ENCODE measurements at regions not wholly inside any gene's neighbourhood (a gene's known extent, or its start where the extent isn't known, plus 50 kb on each side); places are given as distances from the start of the nearest gene placed in this dataset.

GRCh38 chr2:8513601-8514273 lies 168.1 kb upstream of the ID2 start:
- CTCF ChIA-PET: interaction anchor here (1.1 to 1.7 kb wide), 5 partner anchors 12 to 266 kb away, joined by 3 to 5 read pairs (median 3); no protein-coding TSS in a partner anchor
- TF ChIP-seq, protein P1, sequence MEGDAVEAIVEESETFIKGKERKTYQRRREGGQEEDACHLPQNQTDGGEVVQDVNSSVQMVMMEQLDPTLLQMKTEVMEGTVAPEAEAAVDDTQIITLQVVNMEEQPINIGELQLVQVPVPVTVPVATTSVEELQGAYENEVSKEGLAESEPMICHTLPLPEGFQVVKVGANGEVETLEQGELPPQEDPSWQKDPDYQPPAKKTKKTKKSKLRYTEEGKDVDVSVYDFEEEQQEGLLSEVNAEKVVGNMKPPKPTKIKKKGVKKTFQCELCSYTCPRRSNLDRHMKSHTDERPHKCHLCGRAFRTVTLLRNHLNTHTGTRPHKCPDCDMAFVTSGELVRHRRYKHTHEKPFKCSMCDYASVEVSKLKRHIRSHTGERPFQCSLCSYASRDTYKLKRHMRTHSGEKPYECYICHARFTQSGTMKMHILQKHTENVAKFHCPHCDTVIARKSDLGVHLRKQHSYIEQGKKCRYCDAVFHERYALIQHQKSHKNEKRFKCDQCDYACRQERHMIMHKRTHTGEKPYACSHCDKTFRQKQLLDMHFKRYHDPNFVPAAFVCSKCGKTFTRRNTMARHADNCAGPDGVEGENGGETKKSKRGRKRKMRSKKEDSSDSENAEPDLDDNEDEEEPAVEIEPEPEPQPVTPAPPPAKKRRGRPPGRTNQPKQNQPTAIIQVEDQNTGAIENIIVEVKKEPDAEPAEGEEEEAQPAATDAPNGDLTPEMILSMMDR (IDR thresholded peaks at IDR 0.05; ENCODE audit: control extremely low read depth, extremely low read depth, low read depth, missing control alignments): no peak
- POLR2A ChIA-PET: no interaction called here
- no peak for DNase-seq (ENCODE audit: extremely low spot score)

- TF ChIP-seq, protein P1 (IDR thresholded peaks at IDR 0.05; ENCODE audit: control extremely low read depth, extremely low read depth, low read depth, missing control alignments): no peak
- ChIA-PET POLR2A (interaction anchor here (2.1 to 2.2 kb wide), 2 partner anchors 30 to 168 kb away, joined by 6 to 9 read pairs; partner anchors contain the start of gene ID2), CTCF (interaction anchor here (1.1 to 1.7 kb wide), 4 partner anchors 17 to 267 kb away, joined by 3 to 5 read pairs (median 3); no protein-coding TSS in a partner anchor)
- DNase-seq (ENCODE audit: extremely low spot score): no peak
These were observed 167.6 kb upstream of the ID2 start for GRCh38 chr2:8514274-8514662.

GRCh38 chr2:8514796-8515758 lies 166.8 kb upstream of the ID2 start:
- TF ChIP-seq, protein P1 (IDR thresholded peaks at IDR 0.05; ENCODE audit: control extremely low read depth, extremely low read depth, low read depth, missing control alignments): no peak
- CTCF ChIA-PET: interaction anchor here (0.7 to 1.7 kb wide), 5 partner anchors 12 to 268 kb away, joined by 3 to 5 read pairs (median 3); no protein-coding TSS in a partner anchor
- DNase-seq (ENCODE audit: extremely low spot score): peak; percentile 83

GRCh38 chr2:8515864-8516533 lies 165.9 kb upstream of the ID2 start:
- CTCF ChIA-PET: interaction anchor here (0.7 to 2.8 kb wide), 5 partner anchors 13 to 38 kb away, joined by 3 to 7 read pairs (median 3); no protein-coding TSS in a partner anchor
- POLR2A ChIA-PET: interaction anchor here (1.2 to 2.2 kb wide), 3 partner anchors 9 to 166 kb away, joined by 6 to 9 read pairs (median 7); partner anchors contain the start of gene ID2
- TF ChIP-seq, protein P1 (IDR thresholded peaks at IDR 0.05; ENCODE audit: control extremely low read depth, extremely low read depth, low read depth, missing control alignments): no peak
- peak; percentile 62 for DNase-seq (ENCODE audit: extremely low spot score)

More at GRCh38 chr2:8514796-8515758, 166.8 kb upstream of the ID2 start:
- POLR2A ChIA-PET: interaction anchor here (1.2 to 2.2 kb wide), 3 partner anchors 10 to 167 kb away, joined by 6 to 9 read pairs (median 7); partner anchors contain the start of gene ID2

GRCh38 chr2:8517850-8518498 lies 163.9 kb upstream of the ID2 start:
- ChIA-PET CTCF (interaction anchor here (0.8 to 2.8 kb wide), 4 partner anchors 8 to 129 kb away, joined by 3 to 7 read pairs (median 6); no protein-coding TSS in a partner anchor), POLR2A (no interaction called here)
- no peak for DNase-seq (ENCODE audit: extremely low spot score)
- TF ChIP-seq, protein P1 (IDR thresholded peaks at IDR 0.05; ENCODE audit: control extremely low read depth, extremely low read depth, low read depth, missing control alignments): no peak
